HG03439 (cell line): ENCODE measurements at regions not wholly inside any gene's neighbourhood (a gene's known extent, or its start where the extent isn't known, plus 50 kb on each side); places are given as distances from the start of the nearest gene placed in this dataset.

Experiments
- ATAC-seq: cut with Tn5 transposase; IDR thresholded peaks from one replicate; pipeline ENCODE4 v1.9.1; 2021; ENCODE audit warnings: mild to moderate bottlenecking, moderate library complexity; ENCODE audit not compliant: unreplicated experiment

- no peak for ATAC-seq
Observed at GRCh38 chrX:9147086-9147485, 113.2 kb upstream of the FAM9B start.

GRCh38 chrX:9147726-9148125 is 113.8 kb upstream of the FAM9B start:
- no peak for ATAC-seq

- ATAC-seq, result no peak
Observed at GRCh38 chrX:9148615-9149399, 114.9 kb upstream of the FAM9B start.

GRCh38 chrX:9149501-9150245 is 115.7 kb upstream of the FAM9B start:
- ATAC-seq, result no peak

GRCh38 chrX:9151772-9152307 is 117.9 kb upstream of the FAM9B start:
- no peak for ATAC-seq

GRCh38 chrX:9153300-9153699 is 119.4 kb upstream of the FAM9B start:
- no peak for ATAC-seq

GRCh38 chrX:9158611-9159010 is 124.7 kb upstream of the FAM9B start:
- ATAC-seq, result no peak

GRCh38 chrX:9160698-9161329 is 126.9 kb upstream of the FAM9B start:
- ATAC-seq, result no peak

GRCh38 chrX:9162698-9163097 is 128.8 kb upstream of the FAM9B start:
- ATAC-seq, result no peak

GRCh38 chrX:9163214-9163709 is 129.3 kb upstream of the FAM9B start:
- ATAC-seq, result no peak

GRCh38 chrX:9164086-9164485 is 130.2 kb upstream of the FAM9B start:
- no peak for ATAC-seq

GRCh38 chrX:9164533-9165426 is 130.9 kb upstream of the FAM9B start:
- ATAC-seq, result no peak

GRCh38 chrX:9166584-9166944 is 132.6 kb upstream of the FAM9B start:
- no peak for ATAC-seq

GRCh38 chrX:9171841-9172463 is 138.0 kb upstream of the FAM9B start:
- no peak for ATAC-seq

- ATAC-seq, result no peak
Observed at GRCh38 chrX:9172464-9172850, 138.5 kb upstream of the FAM9B start.

- no peak for ATAC-seq
Observed at GRCh38 chrX:9180623-9181022, 146.7 kb upstream of the FAM9B start.

- no peak for ATAC-seq
Observed at GRCh38 chrX:9182041-9182440, 148.1 kb upstream of the FAM9B start.

GRCh38 chrX:9183481-9183880 is 149.6 kb upstream of the FAM9B start:
- ATAC-seq, result no peak

- ATAC-seq, result no peak
Observed at GRCh38 chrX:9184211-9184610, 150.3 kb upstream of the FAM9B start.

- ATAC-seq, result no peak
Observed at GRCh38 chrX:9188117-9188516, 154.2 kb upstream of the FAM9B start.
